ENCODE measurements at regions not wholly inside any gene's neighbourhood (a gene's known extent, or its start where the extent isn't known, plus 50 kb on each side); places are given as distances from the start of the nearest gene placed in this dataset.
A peak's percentile ranks its signal among the peaks of the same experiment; 100 is the strongest.

DNA sequence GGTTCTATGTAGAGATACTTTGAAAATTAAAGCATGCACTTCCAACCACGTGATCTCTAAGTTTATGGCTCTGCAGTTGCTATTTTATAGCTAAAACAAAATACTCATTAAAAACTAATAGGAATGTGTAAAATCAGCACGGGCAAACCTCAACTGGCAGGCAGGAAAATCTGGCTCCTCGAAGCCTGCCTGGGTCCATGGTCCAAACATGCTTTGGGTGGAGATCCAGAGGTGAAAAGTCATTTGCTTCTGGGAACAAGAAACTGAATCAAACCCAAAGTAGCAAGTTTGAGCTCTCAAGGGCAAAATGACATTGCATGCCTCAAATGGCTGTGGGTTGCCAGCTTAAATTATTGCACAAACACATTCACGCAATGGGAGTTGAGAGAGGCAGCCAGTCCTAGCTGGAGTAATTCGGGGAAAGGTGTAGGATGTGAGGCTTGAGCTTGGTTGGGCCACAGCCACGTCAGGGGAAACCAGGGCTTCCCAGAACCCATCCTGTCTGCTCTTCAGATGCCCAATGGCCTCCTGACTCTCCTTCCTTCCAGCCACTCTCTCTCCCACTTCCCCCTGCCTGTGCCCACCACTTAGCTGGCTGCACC lies 75.2 kb upstream of the LCLAT1 start:
- DNase-seq, result no peak

DNA sequence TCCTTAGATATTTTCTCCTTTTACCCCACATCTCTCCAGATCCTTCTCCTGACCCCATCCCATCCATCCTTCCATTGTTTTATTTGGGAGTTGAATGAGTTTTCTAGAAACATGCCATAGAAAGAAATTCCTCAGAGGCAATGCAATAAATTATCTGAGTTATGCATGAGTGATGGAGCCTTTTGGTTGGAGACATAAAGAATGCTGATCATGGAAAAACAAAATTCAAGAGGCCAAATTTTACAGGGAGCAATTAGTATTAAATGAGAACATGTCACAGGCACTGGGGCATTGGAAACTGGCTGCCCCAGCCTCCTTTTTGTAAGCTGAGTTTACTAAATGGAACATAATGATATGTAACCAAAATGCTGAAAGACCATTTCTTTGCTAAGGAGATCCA lies 74.2 kb upstream of the LCLAT1 start:
- DNase-seq, result no peak

DNA sequence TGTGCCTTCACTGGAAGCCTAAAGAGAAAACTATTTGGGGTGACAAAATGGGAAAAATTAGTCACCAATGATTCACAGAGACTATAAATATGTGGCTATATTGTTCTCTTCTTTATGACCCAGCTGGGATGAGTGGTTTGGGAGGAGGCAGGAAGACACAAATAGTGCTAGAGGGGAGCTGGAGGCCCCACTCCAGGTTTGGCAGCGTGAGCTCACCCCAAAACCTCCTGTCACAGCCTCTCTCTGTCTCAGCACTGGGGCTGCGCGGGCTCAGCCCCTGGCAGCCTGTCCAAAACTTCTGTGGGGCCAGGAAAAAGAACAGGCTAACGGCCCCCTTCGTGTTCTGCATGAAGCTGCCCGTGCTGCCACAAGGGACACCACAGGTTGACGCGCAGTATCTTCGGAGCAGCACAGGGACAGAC lies 73.2 kb upstream of the LCLAT1 start:
- no peak for DNase-seq

DNA sequence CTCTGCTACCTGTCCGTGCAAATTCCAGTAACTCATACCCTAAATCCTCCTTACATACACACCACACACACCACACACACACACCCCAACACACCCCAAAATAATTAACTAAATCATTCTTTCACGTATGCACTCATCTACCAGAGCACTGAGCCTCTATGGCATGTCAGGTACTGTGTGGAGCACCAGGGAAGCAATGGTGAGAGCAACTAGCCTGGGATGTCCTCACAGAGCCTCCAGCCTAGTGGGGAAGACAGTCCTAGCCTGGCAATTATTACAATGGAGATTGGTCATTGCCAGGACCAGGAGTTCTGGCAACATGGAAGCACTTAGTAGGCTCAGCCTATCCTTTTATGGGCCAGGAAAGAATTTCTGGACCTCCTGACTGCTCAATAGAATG lies 72.7 kb upstream of the LCLAT1 start:
- no peak for DNase-seq

DNA sequence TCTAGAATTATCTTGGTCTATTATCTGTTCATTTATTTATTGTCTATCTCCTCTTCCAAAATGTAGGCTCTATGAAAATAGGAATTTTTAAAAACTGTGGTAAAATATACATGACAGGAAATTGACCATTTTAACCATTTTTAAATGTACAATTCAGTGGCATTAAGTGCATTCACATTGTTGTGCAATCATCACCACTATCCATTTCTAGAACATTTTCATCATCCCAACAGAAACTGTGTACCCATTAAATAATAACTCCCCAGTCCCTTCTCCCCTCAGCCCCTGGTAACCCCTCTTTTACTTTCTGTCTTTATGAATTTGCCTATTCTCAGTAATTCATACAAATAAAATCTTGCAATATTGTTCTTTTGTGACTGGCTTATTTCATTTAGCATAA lies 71.1 kb upstream of the LCLAT1 start:
- no peak for DNase-seq

DNA sequence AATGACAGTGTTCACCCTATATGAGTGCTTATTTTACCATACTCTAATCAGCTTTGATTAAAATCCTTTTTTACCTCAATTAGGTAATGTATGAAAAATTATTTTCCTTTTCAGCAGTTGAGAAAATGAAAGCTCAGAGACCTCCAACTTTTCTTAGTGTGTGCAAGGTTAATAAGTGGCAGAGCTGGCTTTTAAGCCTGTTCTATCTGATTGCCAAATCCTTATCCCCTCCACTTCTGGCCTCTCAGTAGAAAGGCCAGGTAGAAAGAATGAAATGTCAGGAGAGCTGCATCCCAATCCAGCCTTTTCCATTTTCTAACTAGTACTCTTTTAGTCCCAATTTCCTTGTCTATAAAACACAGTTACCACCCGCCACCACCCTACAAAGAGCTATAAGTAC lies 67.6 kb upstream of the LCLAT1 start:
- no peak for DNase-seq

DNA sequence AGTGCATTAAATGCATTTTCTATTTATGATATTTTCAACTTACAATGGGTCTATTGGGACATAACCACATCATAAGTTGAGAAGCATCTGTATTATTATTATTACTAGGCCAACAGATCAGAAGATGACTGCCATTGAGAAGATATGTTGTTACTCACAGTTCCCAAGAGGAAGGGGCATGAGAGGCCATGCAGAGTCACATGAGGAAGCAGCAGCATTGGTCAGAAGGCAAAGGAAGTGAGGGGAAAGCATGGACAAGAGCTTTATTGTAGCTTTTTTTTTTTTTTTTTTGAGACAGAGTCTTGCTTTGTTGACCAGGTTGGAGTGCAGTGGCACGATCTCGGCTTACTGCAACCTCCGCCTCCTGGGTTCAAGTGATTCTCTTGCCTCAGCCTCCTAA lies 66.2 kb upstream of the LCLAT1 start:
- DNase-seq, result no peak

DNA sequence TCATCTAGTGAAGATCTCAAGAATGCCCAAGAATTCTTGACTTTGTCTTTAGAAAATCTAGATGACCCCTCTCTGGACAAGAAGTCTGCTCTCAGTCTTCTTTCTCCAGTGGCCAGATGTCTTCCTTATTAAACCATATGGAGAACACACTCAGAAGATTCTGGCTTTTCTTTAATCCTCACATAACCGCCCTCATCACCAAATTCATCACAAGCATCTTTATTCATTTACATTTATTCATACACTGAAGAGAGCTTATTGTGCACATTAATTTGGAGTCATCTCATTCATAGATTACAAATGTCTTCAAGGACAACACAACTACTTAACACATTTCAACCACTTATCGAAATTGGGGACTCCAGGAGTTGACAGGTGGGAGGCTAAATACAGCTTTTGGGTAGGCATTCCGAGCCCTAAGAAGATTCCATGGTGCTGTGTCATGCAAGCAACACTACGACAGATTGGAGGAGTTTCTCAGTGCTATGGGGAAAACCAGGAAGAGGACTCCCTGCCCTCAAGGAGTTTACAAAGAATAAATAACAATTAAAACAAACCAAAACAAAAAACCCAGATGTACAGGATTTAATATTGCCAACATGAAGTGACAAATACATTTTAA lies 64.8 kb upstream of the LCLAT1 start:
- DNase-seq, result no peak

DNA sequence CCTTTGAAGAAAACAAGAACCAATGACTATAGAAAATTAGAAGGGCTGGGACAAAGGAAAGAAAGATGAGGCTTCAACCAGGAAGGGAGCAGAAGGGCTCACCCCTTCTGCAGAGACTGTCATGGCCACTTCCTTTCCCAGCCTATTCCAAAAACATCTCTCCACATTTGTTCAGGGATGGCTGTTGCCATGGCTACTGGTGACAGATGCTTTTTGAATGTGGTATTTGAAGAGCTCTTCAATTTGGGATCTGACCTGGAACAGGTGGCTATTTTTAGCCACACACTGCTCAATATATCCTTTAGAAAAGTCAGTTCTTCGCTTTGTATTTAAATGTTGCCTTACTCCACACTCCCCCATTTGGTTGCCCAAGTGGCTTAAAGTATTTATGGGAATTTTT lies 64.1 kb upstream of the LCLAT1 start:
- peak; percentile 51 for DNase-seq

DNA sequence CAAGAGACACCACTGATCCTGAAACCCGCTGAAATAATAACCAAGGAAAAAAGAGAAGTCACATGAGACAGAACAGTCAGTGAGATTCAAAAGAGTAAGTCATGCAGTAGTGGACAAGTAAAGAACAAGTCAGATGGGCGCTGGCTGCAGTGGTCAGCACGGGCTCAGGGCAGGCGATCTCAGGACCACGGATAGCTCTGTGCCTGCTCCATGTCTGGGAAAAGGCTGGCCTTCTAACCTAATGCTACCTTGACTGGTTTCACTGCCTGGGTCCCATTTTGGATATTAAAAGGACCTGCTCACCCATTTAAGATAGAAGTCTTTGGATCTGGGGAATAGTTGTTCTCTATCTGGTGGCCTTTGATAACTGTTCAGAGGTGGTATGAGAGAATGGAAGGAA lies 61.7 kb upstream of the LCLAT1 start:
- DNase-seq, result no peak

DNA sequence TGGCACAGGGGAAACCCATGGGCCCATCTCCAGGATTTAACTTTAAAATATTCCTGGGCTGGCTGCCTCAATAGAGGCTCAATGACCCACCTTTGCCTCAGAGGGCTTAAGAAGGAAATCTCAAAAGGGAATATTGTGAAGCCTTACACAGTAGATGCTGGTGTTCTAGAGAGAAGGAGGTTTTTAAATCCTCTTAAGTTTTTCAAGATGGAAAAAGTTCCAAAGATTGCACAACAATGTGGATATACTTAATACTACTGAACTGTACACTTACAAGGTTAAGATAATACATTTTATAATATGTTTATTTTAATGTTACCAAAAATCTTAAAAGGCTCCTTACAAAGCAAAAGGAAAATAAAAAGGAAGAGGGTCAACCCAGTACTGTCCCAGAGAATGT lies 54.9 kb upstream of the LCLAT1 start:
- no peak for DNase-seq

DNA sequence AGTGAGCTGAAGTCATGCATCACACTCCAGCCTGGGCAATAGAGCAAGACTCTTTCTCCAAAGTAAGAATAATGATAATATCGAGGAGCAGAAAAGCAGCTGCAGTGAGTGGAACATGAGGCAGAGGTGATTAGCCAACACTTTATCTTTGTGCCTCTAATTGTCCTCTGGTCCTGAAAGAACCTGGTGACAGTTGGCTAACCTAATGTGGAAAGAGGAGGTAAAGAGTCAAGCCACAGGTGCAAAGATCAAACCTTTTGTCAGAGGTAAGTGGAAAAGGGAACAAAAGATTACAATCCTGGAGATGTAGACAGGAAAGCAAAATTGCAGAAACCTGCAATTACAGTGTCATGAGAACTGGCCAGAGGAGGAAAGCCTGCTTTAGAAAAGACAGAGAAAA lies 53.5 kb upstream of the LCLAT1 start:
- DNase-seq, result no peak

DNA sequence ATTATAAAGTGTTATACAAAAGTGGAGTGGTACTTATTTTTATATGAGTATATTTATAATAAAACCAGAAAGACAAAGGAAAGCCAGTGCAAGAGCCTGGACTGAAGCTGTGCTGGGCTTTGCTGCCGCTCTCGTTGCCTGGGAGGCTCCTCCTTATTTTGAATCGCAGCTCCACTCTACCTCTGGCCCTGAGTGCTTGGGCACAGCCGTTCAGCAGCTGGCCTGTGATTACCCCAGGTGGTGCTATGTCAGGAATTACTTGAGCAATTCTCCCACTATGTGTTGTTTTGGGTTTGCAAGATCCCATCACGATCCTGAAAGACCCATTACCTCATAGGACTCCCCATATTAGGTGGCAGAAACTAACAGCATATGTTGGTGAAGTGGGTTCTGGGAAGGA lies 53.0 kb upstream of the LCLAT1 start:
- DNase-seq, result no peak

DNA sequence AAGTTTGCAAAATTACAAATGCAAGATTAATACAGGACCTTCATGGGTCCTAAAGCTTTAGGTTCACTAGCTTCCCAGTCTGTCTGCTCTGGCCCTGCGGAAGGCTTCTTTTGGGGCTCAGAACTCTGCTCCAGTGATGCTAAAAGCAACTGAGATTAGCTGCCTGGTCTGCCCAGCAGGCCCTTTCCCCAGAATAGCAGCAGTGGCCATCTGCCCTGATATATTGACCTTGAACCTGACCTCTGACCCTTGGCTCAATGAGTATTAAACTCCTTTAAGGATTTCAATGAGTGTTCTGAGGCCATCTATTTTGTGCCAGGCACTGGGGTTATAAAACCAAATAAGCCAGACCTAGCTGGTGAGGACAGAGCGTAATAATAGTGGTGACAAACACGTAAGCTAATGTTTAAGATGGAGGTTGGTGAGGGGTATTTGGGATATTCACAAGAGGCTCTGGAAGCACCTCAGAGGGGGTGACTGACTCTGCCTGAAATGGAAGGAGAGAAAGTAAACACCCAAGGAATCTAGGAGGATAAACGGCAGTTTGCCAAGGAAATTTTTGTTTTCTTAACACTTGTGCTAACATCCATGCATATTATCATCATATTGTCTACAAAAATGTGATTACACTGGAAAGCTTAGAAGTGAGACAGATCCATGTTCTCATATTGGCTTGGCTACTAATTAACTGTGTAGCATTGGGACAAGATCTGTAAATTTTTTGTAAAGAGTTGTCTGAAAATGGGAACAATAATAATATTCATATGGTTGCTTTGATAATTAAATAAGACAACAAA lies 50.4 kb upstream of the LCLAT1 start:
- no peak for DNase-seq
